ENCODE measurements at regions not wholly inside any gene's neighbourhood (a gene's known extent, or its start where the extent isn't known, plus 50 kb on each side); places are given as distances from the start of the nearest gene placed in this dataset.
"Not testable (repeated sequence)": the region's sequence is repeated elsewhere in the genome, so short reads cannot be mapped to it uniquely, and the experiment has no call there.

- Histone ChIP-seq H3K4me3 (no peak overlapping the region), H3K27ac (no peak overlapping the region), H3K4me1 (no peaks in the 10 kb centered on the region), H3K9me3 (no peaks in the 10 kb centered on the region), H3K36me3 (no peaks in the 10 kb centered on the region), H3K27me3 (no peaks in the 10 kb centered on the region)
- intact Hi-C loops (cut with DNase I; ENCODE audit: low total_unique reads) = no loop called here
- 60 to 66% methylated on average over 4 of the region's 4 CpGs for WGBS, 2 donors (ENCODE audit: low coverage in 1 of 2)
- TF ChIP-seq EP300 (IDR thresholded peaks at IDR 0.05; ENCODE audit: low read depth) = no peak
- TF ChIP-seq POLR2AphosphoS5 (IDR thresholded peaks at IDR 0.05) = no peak
- TF ChIP-seq CTCF (IDR thresholded peaks at IDR 0.05) = no peak
- TF ChIP-seq POLR2A (IDR thresholded peaks at IDR 0.05) = no peak
- no peak for DNase-seq
- in situ Hi-C loops (cut with MboI; ENCODE audit: low pct_ligation_motif_present in 1 of 4, low pct_unique_long_range_greater_than_20kb in 1 of 4, low sequenced_read_pairs in 3 of 4) = no loop called here
Measured at GRCh38 chr5:29460971-29461559, 1732.4 kb upstream of the CDH6 start.

GRCh38 chr5:29451004-29451403 is 1742.5 kb upstream of the CDH6 start:
- H3K4me1 ChIP-seq; H3K36me3 ChIP-seq; DNase-seq; in situ Hi-C loops (cut with MboI; ENCODE audit: low pct_ligation_motif_present in 1 of 4, low pct_unique_long_range_greater_than_20kb in 1 of 4, low sequenced_read_pairs in 3 of 4); H3K9me3 ChIP-seq; H3K27ac ChIP-seq; H3K27me3 ChIP-seq; H3K4me3 ChIP-seq; intact Hi-C loops (cut with DNase I; ENCODE audit: low total_unique reads): not testable (repeated sequence)
- WGBS, 2 donors (ENCODE audit: low coverage in 1 of 2) = 80 to 91% methylated on average over 1 of the region's 1 CpG

GRCh38 chr5:29414681-29415080 is 1778.8 kb upstream of the CDH6 start:
- intact Hi-C loops (cut with DNase I; ENCODE audit: low total_unique reads) = no loop called here
- Histone ChIP-seq H3K27me3 (no peaks in the 10 kb centered on the region), H3K9me3 (peaks cover 0 to 7% of the 10 kb centered on the region in 2 donors), H3K27ac (no peak overlapping the region), H3K4me3 (no peak overlapping the region), H3K36me3 (no peaks in the 10 kb centered on the region), H3K4me1 (no peaks in the 10 kb centered on the region)
- TF ChIP-seq POLR2A (IDR thresholded peaks at IDR 0.05) = no peak
- no peak for TF ChIP-seq POLR2AphosphoS5 (IDR thresholded peaks at IDR 0.05)
- no peak for TF ChIP-seq EP300 (IDR thresholded peaks at IDR 0.05; ENCODE audit: low read depth)
- TF ChIP-seq CTCF (IDR thresholded peaks at IDR 0.05) = no peak
- in situ Hi-C loops (cut with MboI; ENCODE audit: low pct_ligation_motif_present in 1 of 4, low pct_unique_long_range_greater_than_20kb in 1 of 4, low sequenced_read_pairs in 3 of 4) = no loop called here
- no peak for DNase-seq

- Histone ChIP-seq H3K9me3 (peaks cover 0 to 11% of the 10 kb centered on the region in 2 donors), H3K4me1 (no peaks in the 10 kb centered on the region), H3K36me3 (no peaks in the 10 kb centered on the region), H3K27me3 (no peaks in the 10 kb centered on the region), H3K4me3 (no peak overlapping the region), H3K27ac (no peak overlapping the region)
- no peak for DNase-seq
- intact Hi-C loops (cut with DNase I; ENCODE audit: low total_unique reads) = no loop called here
- in situ Hi-C loops (cut with MboI; ENCODE audit: low pct_ligation_motif_present in 1 of 4, low pct_unique_long_range_greater_than_20kb in 1 of 4, low sequenced_read_pairs in 3 of 4) = no loop called here
- WGBS, 2 donors (ENCODE audit: low coverage in 1 of 2) = 42 to 50% methylated on average over 1 of the region's 1 CpG
- no peak for TF ChIP-seq EP300 (IDR thresholded peaks at IDR 0.05; ENCODE audit: low read depth)
Measured at GRCh38 chr5:29412979-29413378, 1780.5 kb upstream of the CDH6 start.

- TF ChIP-seq CTCF (IDR thresholded peaks at IDR 0.05) (no peak), POLR2AphosphoS5 (IDR thresholded peaks at IDR 0.05) (no peak), POLR2A (IDR thresholded peaks at IDR 0.05) (no peak), EP300 (IDR thresholded peaks at IDR 0.05; ENCODE audit: low read depth) (no peak)
- in situ Hi-C loops (cut with MboI; ENCODE audit: low pct_ligation_motif_present in 1 of 4, low pct_unique_long_range_greater_than_20kb in 1 of 4, low sequenced_read_pairs in 3 of 4) (no loop called here), intact Hi-C loops (cut with DNase I; ENCODE audit: low total_unique reads) (no loop called here)
- Histone ChIP-seq H3K4me3 (no peak overlapping the region), H3K36me3 (no peaks in the 10 kb centered on the region), H3K27me3 (no peaks in the 10 kb centered on the region), H3K27ac (no peak overlapping the region), H3K9me3 (peaks cover 11 to 18% of the 10 kb centered on the region in 2 donors), H3K4me1 (no peaks in the 10 kb centered on the region)
- no peak for DNase-seq
Measured at GRCh38 chr5:29402270-29402669, 1791.2 kb upstream of the CDH6 start.
